Stimulated activated CD8-positive, alpha-beta memory T cell treated with anti-CD3 and anti-CD28 coated beads, Interleukin-4, amount 100 ng/mL, for 24 hours (primary cell): ENCODE measurements at regions not wholly inside any gene's neighbourhood (a gene's known extent, or its start where the extent isn't known, plus 50 kb on each side); places are given as distances from the start of the nearest gene placed in this dataset.
"Not testable (repeated sequence)": the region's sequence is repeated elsewhere in the genome, so short reads cannot be mapped to it uniquely, and the experiment has no call there.

Experiments used
- DNase-seq: peaks from one replicate; pipeline ENCODE4 v3.0.0-alpha.2; 2020; ENCODE audit warnings: low read depth

GRCh38 chr3:30440147-30440604 lies 166.2 kb upstream of the TGFBR2 start:
- DNase-seq: no peak

- no peak for DNase-seq
These were observed 165.5 kb upstream of the TGFBR2 start for GRCh38 chr3:30440880-30441279.

DNA sequence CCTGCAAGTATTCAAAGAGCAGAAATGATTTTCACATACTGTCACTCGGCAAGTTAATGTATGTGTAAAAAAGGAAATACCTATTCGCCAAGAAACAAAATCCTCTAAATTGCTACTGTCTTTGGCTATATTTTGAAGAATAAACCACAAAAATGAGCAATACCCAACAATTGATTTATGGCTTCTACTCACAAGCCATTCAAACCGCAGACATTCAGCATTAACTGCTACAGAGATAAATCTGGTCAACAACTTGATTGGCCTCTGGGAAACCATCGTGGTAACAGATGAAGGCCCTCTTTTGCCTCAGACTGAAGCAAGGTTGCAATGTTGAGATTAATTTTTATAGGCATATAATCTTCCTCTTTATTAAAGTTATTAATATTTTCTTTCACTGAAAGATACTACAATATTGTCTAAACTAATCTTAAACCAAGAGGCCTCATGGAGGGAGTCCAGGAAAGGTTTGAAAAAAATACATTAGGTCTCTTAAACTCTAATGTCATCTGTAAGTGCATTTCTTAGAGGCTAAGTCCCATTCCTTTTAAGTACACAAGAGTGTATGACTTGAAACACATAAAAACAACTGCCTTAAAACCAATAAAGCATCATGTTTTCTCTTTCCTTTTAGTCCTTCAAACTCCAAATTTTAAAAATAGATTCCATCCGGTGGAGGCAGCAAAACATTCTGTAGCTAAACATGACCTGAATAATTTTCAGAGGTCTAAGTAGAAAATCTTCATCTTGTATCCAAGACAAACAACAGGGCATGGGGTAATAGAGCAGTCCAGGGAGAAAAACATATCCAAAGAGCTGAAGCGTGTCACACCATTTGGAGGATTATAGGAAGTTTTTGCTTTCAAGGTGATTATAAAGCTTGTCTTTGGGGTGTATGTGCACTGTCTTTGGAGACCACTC lies 162.4 kb upstream of the TGFBR2 start:
- no peak for DNase-seq

GRCh38 chr3:30448450-30449289 lies 157.7 kb upstream of the TGFBR2 start:
- DNase-seq: no peak

DNA sequence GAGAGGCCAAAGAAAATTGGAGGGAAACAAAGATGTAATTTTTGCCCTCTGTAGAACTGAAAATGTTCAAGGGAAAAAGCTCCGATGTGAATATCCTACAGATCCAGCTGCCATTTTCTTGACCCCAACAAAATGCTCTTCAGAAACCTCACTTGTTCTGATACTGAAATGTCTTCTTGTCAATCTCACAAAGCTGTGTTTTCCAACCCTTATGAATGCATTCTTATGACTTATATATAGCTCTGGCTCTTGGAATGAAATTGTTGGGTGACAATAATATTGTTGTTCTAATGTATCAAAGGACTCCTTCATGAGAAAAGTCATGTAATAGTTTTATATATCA lies 157.1 kb upstream of the TGFBR2 start:
- DNase-seq: no peak

DNA sequence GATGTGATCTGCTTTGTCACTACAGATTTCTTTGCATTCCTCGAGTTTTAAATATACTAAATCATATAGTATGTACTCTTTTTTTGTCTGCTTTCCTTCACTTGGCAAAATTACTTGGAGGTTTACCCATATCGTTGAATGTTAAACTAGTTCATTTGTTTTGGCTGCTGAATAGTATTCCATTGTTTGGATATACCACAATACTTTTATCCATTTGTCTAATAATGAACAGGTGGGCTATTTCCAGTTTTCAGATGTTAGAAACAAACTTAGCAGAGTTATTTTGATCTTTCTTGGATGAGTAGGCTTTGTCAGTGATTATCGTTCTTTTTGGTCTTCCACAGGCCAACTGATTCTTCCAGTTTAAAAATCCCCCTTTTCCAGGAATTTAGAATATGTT lies 154.0 kb upstream of the TGFBR2 start:
- no peak for DNase-seq

DNA sequence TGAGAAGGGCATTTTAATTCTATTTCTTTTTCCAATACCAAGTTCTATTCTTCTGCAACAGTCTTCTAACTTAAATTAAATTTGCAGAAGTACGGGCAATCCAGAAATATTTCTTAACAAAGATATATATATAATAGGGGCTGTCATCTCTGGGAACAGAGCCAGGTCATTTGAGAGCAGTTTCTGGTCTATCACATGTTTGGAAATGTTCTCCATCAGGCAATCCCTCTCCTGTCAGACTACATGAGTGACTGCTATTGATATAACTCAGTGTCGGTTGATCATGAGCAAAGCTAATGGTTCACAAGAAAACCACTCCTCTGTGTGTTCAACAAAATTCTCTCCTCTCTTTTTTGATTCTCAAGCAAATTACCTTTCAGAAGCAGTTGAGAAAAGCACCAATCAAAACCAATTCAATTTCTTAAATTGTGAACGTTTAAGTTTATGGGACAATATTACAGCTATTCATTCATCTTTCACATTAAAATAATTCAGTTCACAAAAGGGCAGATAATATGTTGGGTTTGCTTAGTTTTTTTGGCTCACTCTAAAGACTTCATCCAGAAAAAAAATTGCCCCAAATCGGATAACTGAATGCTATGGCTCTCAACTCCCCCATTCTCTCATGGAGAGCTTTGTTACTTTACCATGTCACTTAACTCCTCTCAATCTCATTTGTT lies 152.9 kb upstream of the TGFBR2 start:
- DNase-seq: no peak

GRCh38 chr3:30454636-30455035 lies 151.8 kb upstream of the TGFBR2 start:
- no peak for DNase-seq

- DNase-seq: not testable (repeated sequence)
These were observed 151.3 kb upstream of the TGFBR2 start for GRCh38 chr3:30455112-30455511.

DNA sequence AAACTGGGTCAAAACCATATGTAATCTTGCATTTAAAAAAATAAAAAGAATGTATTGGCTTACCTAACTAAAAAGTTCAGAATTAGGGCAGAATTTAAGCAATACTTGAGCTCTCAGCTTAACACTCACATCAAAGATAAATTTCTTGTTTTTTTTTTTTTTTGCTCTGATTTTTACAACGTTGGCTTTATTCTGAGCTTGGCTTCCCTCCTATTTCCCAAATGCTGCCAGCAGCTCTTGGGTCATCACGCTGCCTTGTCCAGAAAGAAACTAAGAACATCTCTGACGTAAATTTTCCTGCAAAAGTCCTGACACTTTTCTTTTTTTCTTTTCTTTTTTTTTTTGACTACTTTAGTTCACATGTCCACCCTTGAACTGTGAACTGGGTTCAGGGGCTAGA lies 150.6 kb upstream of the TGFBR2 start:
- DNase-seq: no peak

DNA sequence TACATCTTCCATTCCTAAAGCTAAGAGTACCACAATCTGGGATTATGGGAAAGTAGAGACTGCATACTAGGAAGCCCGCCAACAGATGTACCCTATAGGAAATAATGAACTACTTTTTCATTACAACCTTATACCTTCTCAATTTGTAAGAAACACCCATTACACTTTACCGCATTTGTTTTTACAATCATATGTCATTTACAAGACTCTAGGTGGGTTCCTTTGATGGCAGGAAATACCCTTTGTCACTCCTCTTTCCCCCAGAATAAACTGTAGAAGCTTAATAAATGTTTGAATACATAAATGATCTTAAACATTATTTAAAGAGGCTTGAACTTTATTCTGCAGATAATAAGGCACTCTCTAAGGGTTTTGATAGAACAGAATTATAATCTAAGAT lies 150.1 kb upstream of the TGFBR2 start:
- DNase-seq: no peak

DNA sequence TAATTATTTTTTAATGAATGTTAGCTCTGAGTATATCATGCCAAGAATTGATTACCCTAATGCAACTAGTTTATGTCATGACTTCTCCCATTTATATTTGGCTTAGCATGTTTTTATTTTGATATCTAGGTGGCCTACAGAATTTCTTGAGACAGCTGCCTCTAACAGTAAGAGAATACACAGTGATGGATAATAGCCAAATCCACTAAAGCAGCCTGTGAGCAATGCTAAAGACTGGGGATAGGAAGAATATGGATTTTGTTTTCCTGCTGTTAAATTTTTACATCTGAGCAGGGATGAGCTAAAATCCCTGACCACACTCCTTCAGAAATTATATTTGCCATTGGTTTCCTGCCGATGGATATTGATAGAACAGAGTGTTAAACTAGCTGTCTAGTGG lies 149.3 kb upstream of the TGFBR2 start:
- DNase-seq: no peak

GRCh38 chr3:30457726-30458125 lies 148.7 kb upstream of the TGFBR2 start:
- no peak for DNase-seq

DNA sequence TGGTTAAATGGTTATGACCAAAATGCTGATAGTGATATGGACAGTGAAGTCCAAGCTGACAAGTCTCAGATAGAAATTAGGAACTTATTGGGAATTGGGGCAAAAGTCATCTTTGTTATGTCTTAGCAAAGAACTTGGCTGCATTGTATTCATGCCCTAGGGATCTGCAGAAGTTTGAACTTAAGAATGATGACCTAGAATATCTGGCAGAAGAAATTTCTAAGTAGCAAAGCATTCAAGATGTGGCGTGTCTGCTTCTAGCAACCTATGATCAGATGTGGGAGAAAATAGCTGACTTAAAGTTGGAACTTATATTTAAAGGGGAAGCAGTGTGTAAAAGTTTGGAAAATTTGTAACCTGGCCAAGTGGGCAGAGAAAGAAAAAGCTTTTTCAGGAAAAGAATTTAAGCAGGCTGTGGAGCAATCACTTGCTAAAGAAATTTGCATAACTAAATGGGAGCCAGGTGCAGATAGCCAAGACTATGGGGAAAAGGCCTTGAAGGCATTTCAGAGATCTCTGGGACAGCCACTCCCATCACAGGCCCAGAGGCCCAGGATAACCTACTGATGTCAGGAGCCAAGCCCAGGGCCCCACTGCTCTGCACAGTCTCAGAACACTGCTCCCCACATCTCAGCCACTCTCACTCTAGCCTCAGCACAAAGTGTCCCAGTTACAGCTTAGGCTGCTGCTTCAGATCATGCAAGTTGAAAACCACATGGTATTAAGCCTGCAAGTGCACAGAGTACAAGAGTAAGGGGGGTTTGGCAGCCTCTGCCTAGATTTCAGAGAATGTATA lies 147.8 kb upstream of the TGFBR2 start:
- no peak for DNase-seq

DNA sequence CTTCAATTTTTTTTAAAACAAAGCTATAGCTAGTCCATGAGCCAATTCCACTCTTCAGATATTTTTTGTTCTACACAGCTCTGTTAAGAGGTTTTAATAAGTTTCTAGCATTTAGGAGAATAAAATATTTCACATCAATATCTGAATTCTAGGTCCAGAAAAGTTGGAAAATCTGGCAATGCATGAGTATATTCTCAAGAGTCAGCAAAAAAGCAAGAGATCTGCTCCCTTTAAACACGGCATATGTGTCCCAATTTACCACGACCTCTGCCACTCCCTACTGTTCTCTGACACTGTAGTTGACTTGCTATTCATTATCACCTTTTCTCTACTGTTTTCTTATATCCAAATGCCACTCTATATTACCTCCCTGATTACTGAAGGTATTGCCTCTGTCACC lies 145.1 kb upstream of the TGFBR2 start:
- DNase-seq: no peak

DNA sequence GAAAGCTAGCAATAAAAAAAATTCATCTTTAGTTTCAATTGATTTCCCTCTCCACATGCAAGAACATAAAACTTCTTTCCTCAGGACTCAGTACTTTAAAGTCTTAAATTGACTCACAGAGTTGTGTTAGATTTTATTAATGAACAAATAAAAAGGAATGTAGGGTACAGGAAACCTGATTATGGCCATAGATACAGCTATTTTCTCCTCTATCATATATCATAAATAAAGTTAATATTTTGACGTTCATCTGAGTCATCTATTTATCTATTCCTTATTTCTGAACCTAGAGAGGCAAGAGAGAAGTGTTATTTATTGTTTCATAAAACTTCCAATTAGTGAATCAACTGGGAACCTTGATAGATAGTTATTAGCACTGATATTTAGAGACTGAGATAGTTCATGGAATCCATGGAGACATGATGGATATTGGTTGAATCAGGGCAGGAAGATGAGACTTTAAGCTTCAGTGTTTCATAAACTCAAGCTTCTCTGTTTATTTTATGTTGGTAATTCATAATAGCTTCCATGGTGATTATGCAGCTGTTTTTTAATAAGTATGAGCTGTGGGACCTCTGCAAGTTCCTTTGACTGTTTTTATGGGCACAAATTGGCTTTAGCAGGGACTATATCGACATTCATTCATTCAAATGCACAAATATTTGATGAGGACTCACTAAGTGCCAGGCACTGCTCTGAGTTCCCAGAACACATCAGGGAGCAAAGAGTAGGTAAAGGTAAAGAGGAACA lies 143.5 kb upstream of the TGFBR2 start:
- DNase-seq: no peak

DNA sequence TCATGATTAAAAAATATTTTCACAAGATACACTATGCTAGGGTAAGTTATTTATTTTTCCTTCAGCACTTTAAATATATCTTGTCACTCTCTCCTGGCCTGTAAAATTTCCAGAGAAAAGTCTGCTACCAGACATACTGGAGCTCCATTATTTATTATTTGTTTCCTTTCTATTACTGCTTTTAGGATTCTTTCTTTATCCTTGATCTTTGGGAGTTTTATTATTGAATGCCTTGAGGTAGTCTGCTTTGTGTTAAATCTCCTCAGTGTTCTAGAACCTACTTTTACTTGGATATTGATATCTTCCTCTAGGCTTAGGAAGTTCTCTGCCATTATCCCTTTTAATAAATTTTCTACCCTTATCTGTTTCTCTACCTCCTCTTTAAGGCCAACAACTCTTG lies 142.0 kb upstream of the TGFBR2 start:
- no peak for DNase-seq

GRCh38 chr3:30465454-30465853 lies 140.9 kb upstream of the TGFBR2 start:
- no peak for DNase-seq

- no peak for DNase-seq
These were observed 138.7 kb upstream of the TGFBR2 start for GRCh38 chr3:30467596-30468238.

- no peak for DNase-seq
These were observed 137.3 kb upstream of the TGFBR2 start for GRCh38 chr3:30469133-30469532.

- no peak for DNase-seq
These were observed 135.9 kb upstream of the TGFBR2 start for GRCh38 chr3:30470496-30470895.
